Stimulated activated naive CD4-positive, alpha-beta T cell (primary cell): ENCODE measurements at regions not wholly inside any gene's neighbourhood (a gene's known extent, or its start where the extent isn't known, plus 50 kb on each side); places are given as distances from the start of the nearest gene placed in this dataset.

Experiments
- DNase-seq, 6 experiments: peaks; one replicate each; lab custom pipeline; 2025; lab: John Stamatoyannopoulos, UW

GRCh38 chr6:156283091-156283490 is 494.1 kb upstream of the ARID1B start:
- no peak for DNase-seq

DNA sequence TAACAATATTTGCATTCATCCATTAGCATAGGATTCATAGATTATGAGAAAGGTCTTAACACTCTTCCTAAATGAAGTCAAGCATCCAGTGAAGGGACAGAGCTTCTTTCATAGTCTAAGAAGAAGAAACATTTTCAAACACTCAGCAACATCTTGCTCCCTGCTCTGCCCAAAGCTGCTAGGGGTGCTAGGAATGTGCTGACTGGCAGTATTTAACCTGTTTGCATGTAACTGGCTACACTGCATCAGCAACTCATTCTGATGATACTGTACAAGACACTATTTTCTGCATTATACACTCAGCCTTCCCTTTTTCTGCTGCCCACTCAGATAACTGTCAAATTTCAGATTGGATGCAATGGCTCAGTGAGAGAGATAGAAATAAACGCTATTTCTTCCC is 495.1 kb upstream of the ARID1B start:
- no peak for DNase-seq

DNA sequence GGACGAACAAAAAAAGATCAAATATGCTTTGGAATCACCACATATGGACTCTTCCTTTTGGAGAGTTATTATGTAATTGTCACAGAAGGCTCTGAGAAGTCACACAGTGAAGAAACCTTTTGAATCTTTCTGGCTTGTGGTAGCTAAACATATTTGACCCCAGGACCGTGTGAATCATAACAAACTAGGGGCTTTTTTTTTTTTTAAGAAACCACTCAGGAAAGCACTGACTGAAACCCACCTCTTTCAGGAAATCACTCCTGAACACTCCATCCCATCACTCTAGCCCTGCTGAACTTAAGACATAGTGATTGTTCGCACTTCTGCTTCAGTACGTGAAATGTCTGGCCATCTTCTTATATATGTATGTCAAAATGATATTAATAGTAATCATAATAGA is 495.9 kb upstream of the ARID1B start:
- no peak for DNase-seq

GRCh38 chr6:156280065-156280464 is 497.1 kb upstream of the ARID1B start:
- peak in 1 of 6 experiments; percentile 11 for DNase-seq

DNA sequence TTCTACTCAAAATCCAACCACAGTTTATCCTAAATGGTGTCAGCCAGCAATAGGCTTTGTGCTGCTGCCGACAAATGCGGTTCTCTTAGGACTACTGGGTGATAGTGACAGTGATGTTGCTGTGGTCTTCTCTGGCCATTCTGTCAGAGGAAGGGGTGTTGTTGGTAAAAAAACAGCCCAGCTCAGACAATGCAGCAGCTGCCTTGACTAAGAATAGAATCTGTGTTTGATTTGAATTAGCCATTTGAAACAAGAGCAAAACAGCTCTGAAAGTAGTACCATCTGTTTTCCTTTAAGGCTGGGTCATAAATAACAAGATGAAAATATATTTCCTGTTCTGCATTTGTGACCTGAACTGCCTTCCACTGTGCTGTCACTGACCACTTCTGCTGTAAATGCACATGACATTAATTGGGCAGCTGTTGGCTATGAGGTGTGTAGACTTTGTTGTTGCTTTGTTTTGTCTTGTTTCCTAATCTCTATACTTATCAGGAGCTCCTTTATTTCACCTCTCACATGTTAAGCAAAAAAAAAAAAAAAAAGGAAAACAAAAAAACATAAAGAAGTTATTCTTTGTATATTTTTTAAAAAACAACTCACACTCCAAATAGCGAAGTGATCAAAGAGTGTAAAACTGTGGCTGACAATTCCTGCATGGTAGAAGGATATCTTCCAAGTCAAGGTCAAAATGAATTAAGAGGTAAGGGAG is 497.8 kb upstream of the ARID1B start:
- no peak for DNase-seq

GRCh38 chr6:156273065-156273711 is 504.0 kb upstream of the ARID1B start:
- no peak for DNase-seq

DNA sequence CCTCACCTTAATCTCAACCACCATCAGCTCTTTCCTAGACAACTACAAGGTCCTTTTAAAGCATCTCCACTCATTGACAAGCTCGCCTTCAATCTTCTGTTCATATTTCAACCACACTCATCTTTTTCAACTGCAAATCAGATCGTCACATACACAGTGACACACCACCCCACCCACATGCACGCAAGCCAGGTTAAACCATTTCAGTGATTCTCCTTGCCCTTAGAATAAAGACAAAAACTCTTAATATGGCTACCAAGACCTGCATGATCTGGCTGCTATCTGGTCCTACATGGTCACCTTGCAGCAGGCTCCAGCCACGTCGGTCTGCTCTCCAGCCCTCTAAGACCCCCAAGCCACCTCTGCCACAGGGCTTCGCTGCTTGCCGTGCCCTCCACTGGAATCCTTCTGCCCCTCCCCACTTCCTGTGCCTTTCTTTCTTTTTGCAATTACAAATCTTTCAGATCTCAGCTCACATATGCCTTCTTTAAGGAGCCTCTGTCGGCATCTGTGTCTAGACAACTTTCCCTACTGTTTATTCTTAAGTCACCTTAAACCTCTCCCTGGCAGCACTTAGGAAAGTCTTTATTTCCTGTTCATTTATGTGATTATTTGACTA is 507.3 kb upstream of the ARID1B start:
- peak in 3 of 6 experiments; percentile 39 to 60 (median 55) for DNase-seq

GRCh38 chr6:156268849-156269248 is 508.3 kb upstream of the ARID1B start:
- peak in 1 of 6 experiments; percentile 8 for DNase-seq

DNA sequence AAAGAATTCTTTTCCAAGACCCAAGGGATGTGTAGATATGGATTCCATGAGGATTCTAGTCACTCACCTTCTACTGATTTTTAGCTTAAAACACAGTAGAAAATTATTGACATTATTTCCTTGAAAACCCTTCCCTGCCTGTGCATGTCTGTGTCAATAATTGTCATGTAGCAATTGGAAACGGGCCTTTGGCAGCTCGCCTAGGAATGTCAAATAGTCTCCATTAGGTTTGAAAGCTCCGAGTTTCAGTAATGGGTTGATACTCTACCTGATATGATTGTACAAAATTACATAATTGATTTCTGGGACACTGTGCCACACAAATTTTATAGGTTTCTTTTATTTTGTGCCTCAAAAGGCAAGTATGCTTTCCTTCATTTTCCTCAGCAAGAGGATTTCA is 515.2 kb upstream of the ARID1B start:
- no peak for DNase-seq

DNA sequence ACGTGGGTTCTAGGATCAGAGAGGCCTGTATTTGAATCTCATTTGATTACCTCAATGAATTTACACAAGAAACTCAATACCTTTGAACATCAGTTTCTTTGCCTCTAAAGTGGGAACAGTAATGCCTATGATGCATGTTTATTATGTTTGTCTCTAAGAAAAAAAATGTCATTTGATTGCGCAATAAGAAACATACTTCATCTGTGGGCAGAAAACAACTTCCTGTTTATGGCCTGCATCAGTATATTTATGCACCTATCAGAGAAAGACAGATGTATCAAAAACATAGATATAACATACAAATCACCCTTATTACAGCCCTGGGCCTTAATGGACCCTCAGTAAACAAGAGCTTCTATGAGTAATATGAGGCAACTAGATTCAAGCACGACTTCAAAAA is 516.4 kb upstream of the ARID1B start:
- DNase-seq = no peak

DNA sequence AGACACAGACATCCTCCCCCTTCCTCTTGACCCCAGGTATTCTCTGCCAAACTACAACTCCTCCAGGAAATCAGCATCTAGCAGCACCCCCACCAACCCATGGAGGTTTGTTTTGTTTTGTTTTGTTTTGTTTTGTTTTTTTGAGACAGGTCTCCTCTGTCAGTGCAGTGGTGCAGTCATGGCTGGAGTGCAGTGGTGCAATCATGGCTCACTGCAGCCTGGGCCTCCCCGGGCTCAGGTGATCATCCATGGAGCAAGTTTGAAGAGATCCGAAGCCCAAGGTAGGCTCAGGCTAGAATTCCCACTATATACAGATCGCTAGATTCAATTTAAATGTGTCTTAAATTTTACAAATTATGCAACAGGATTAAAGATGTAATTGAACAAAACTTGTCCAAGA is 518.2 kb upstream of the ARID1B start:
- no peak for DNase-seq

DNA sequence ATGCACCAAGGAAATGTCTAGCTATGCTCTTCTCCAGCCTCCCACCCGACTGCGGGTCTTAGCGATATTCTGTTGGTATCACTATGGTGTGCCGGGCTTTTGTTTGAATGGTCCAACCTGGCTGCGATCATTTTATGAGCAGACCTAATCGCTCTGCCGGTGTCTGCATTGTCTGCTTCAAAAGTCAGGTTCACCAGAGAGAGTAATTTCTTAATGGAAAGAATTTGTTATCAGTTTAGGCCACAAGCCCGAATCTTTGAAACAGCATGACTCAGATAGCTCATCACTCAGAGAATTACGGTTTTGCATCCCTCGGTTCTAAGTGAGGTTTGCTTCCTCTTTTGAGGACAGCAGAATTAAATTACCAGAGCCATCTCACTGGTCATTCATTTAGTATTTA is 521.0 kb upstream of the ARID1B start:
- no peak for DNase-seq

GRCh38 chr6:156254240-156254639 is 522.9 kb upstream of the ARID1B start:
- no peak for DNase-seq

GRCh38 chr6:156250593-156250992 is 526.6 kb upstream of the ARID1B start:
- DNase-seq = no peak

DNA sequence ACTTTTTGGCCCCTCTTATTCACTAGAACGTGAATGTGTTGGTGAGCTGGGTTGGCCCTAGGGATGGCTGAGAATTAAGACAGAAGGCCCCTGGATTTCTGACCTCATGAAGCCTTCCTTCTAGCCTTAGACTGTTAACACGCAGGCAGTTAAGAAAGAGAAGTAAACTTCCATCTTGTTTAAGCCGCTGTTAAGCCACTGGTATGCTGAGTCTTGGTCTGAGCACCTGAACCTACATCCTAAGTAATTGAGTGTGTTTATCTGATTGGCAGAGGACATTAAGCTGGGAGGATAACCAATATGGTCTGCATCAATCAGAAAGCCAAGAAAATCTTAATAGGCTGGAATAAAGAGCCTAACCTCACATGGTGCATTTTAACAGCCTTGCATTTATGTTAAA is 535.0 kb upstream of the ARID1B start:
- no peak for DNase-seq

GRCh38 chr6:156231026-156231765 is 546.0 kb upstream of the ARID1B start:
- DNase-seq = no peak

DNA sequence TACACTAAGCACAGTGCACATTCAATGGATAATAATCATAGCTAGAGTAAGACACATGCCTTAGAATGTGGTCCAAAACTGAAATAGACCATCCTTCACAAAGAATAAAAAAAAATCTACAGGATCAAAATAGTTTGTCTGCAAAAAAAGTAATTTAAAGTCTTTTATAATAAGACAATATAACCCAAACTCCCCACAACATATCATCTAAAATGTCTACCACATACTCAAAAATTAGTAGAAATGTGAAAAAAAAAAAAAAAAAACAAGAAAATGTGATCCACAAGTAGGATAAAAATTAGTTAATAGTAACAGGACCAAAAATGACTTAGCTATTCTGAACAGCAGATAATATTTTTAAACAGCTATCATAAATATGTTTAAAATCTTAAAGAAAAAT is 557.2 kb upstream of the ARID1B start:
- DNase-seq = no peak

DNA sequence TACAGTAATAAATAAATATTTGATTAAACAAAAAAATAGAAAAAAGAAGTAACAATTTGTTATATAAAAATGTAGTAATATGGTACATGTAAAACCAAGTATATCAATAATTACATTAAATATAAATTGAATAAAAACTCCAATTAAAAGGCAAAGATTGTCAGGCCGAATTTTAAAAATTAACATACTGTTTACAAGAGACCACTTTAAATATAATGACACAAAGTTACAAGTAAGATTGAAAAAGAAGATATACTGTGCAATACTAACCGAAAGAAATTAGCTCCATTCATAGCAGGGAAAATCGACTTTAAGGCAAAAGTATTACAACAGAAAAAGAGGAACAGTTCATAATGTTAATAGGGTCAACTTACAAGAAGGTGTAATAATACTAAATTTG is 571.5 kb upstream of the ARID1B start:
- no peak for DNase-seq

- no peak for DNase-seq
Observed at GRCh38 chr6:156199182-156199581, 578.0 kb upstream of the ARID1B start.

DNA sequence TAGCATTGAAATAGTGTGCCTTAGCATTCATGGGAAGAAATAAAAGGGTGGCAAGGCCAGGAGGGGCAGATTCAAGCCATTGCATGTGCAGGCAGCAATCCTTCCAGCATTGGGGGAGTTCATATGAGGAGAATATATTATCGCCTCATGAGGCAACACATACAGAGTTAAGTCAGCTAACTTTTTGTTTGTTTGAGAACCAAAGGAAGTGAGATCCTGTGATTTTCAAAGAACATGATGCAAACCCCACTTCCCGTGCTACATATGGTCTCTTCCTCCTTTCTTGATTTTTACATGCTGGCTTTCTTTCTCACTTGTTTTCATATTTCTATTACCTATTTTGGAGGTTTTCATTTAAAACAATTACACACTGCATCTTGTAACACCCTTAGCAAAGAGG is 579.7 kb upstream of the ARID1B start:
- peak in 3 of 6 experiments; percentile 27 to 66 (median 54) for DNase-seq

DNA sequence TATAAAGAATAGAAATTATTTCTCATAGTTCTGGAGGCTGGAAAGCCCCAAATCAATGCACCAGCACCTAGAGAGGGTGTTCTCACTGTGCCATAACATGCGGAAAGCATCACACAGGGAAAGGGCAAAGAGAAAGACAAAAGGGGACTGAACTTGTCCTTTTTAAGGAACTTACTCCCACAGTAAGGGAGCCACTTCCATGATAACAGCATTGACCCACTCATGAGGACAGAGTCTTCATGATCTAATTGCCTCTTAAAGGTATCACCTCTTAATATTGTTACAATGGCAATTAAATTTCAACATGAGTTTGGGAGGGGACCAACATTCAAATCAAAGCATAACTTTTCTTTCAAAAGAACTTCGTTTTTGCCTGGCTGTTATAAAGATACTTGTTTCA is 582.2 kb upstream of the ARID1B start:
- DNase-seq = no peak

DNA sequence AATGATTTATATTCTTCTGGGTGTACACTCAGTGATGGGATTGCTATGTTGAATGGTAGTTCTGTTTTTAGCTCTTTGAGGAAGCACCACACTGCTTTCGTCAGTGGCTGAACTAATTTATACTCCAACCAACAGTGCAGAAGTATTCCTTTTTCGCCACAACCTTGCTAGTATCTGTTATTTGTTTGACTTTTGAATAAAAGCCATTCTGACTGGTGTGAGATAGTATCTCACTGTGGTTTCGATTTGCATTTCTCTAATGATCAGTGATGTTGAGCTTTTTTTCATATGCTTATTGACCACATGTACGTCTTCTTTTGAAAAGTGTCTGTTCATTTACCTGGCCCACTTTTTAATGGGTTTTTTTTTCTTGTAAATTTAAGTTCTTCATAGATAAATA is 583.8 kb upstream of the ARID1B start:
- DNase-seq = no peak

DNA sequence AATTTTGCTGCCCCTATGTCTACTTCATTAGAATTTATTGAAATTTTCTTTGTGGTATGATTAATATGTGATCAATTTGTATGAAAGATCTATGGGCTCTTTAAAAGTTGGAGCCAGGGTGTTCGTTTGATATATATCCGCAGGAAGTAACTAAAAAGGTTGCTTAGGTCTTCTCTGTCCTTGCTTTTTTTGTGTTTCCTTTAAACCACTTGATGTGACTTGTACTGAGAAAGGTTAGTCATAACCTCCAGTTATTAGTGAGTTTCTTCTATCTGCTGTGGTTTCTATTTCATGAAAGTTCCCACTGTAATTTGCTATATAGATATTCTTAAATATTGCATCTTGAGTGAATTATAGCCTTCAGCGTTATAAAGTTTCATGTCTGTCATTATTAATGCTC is 585.3 kb upstream of the ARID1B start:
- DNase-seq = peak in 2 of 6 experiments; percentile 24 to 33
